AG09309 (cell line): ENCODE measurements at regions not wholly inside any gene's neighbourhood (a gene's known extent, or its start where the extent isn't known, plus 50 kb on each side); places are given as distances from the start of the nearest gene placed in this dataset.

Experiments
- DNase-seq: peaks from one replicate; pipeline ENCODE4 v3.0.0-alpha.2; 2010; ENCODE audit warnings: low read depth
- H3K4me3 ChIP-seq: 2 replicates; pipeline ENCODE4 v1.5.1; 2011; ENCODE audit warnings: mild to moderate bottlenecking, low read depth, low read length, moderate library complexity; ENCODE audit not compliant: control insufficient read depth
- TF ChIP-seq, protein P1 (sequence below): IDR thresholded peaks from 2 replicates; pipeline ENCODE4 v1.5.1; 2011; ENCODE audit warnings: mild to moderate bottlenecking, low read depth, low read length, inconsistent platforms; ENCODE audit not compliant: insufficient read depth, control insufficient read depth; ENCODE audit errors: missing control alignments

DNA sequence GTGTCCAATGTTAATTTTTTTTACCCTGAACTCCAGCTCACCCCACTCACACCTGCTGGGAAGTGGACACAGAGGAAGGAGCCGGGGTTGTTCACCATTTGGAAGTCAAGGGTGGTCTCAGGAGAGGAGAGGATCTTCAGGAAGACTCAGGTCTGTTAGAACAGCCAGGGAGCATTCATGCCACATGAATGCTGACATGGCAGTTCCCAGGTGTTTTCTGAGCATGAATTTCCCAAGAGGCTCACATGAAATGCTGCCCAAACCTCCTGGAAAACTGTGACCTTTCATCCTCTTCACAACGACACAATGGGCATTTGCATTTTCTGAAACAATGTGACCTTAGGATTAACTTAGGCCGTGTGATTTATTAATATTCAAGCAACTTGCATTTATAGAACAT is 2409.2 kb downstream of the TP53TG3F start:
- DNase-seq = no peak
- TF ChIP-seq, protein P1, sequence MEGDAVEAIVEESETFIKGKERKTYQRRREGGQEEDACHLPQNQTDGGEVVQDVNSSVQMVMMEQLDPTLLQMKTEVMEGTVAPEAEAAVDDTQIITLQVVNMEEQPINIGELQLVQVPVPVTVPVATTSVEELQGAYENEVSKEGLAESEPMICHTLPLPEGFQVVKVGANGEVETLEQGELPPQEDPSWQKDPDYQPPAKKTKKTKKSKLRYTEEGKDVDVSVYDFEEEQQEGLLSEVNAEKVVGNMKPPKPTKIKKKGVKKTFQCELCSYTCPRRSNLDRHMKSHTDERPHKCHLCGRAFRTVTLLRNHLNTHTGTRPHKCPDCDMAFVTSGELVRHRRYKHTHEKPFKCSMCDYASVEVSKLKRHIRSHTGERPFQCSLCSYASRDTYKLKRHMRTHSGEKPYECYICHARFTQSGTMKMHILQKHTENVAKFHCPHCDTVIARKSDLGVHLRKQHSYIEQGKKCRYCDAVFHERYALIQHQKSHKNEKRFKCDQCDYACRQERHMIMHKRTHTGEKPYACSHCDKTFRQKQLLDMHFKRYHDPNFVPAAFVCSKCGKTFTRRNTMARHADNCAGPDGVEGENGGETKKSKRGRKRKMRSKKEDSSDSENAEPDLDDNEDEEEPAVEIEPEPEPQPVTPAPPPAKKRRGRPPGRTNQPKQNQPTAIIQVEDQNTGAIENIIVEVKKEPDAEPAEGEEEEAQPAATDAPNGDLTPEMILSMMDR = no peak
- no peak overlapping the region for H3K4me3 ChIP-seq

DNA sequence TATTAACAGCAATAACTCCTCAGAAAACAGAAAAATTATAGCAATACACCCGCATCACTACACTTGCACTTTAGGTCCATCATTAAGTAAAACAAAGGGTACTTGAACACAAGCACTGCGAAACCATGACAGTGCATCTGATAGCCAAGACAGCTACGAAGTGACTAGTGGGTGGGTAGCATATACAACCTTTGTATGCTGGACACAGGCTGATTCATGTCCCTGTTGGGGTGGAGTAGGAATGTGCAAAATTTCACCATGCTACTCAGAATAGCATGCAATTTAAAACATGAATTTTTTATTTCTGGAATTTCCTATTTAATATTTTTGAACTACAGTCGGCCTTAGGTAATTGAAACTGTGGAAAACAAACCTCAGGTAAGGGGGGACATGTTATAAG is 2414.1 kb downstream of the TP53TG3F start:
- DNase-seq = no peak
- H3K4me3 ChIP-seq = no peak overlapping the region
- TF ChIP-seq, protein P1 = no peak

DNA sequence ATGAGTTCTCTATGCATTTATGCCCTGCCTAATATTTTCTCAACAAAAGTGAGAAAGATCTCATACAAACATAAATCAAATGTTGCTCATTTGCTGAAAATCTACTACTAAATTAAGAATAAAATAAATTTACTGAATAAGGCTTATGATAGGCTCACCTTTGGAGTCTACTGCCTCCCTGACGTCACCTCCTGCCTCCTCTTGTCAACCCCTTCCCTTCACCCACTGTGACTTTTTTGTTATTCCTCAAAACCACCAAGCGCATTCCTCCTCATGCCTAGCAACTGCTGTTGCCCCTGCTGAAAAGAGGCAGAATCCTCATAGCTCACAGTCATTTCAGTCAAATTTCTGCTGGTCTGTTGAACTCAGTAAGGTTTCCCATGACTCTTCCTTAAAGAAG is 2422.2 kb downstream of the TP53TG3F start:
- TF ChIP-seq, protein P1 = no peak
- DNase-seq = no peak

DNA sequence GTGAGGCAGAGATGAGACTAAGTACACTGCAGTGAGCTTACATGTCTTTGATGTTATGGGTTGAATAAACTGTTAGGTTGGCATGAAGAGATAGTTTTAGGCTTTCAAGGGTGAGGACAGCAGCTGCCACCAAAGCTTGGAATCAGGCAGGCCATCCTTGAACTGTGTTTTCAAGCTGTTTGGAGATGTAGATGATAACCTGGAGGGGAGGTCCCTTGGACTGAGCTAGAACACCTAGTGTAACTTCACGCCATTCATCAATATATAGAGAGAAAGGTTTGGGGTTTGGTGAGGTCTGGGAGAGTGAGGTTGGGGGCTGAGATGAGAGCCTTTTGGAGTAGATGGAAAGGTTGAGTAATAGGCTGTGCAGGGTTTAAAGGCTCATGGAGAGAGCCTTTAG is 2447.0 kb downstream of the TP53TG3F start:
- no peak overlapping the region for H3K4me3 ChIP-seq
- TF ChIP-seq, protein P1 = no peak
- no peak for DNase-seq

More for the DNA sequence above, 2422.2 kb downstream of the TP53TG3F start:
- H3K4me3 ChIP-seq = no peak overlapping the region

DNA sequence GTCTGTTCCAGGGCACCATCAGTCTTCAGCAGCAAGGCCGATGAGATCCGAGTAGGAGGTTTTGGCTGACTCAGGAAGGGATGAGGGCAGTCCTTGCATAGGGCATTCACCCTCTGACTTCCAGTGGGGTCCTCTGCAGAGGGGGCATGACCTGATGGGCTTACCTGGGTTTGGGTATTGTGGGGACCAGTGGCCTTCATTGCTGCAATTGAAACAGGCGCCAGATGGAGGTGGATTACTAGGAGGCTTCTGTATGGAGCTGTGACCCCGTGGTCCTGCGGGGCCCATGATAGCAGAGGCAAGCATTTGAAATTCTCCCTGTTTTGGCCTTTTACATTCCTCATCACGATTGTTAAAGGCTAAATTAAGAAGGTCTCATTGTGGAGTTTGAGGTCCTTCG is 2448.7 kb downstream of the TP53TG3F start:
- TF ChIP-seq, protein P1 = no peak
- H3K4me3 ChIP-seq = no peak overlapping the region
- DNase-seq = no peak

DNA sequence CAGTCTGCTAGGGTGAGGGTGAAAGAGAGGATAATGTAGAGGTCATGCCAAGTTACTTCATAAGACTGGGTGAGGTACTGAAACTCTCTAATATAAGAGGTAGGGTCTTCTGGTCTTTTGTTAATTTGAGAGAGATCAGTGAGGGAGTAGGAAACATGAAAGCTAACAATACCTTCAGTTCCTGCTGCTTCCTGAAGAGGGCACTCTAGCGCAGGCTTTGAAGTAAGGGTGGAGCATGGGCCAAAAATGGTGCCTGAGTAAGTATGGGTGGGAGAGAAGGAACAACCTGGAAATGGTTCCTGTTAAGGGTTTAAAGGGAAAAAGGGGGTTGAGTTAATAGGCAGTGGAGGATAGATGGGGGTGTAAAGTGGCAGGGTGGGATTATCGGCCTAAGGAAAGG is 2449.5 kb downstream of the TP53TG3F start:
- DNase-seq = no peak
- H3K4me3 ChIP-seq = no peak overlapping the region
- TF ChIP-seq, protein P1 = peak; percentile 4
